Skeletal muscle satellite cell (primary cell): ENCODE measurements at regions not wholly inside any gene's neighbourhood (a gene's known extent, or its start where the extent isn't known, plus 50 kb on each side); places are given as distances from the start of the nearest gene placed in this dataset.

Source experiments
- H3K27me3 ChIP-seq: 2 replicates; pipeline ENCODE4 v1.7.0; 2013; ENCODE audit warnings: low read length; ENCODE audit not compliant: control insufficient read depth, insufficient read depth
- H3K36me3 ChIP-seq: 2 replicates; pipeline ENCODE4 v1.7.0; 2013; ENCODE audit warnings: mild to moderate bottlenecking, control low read depth, low read length; ENCODE audit not compliant: insufficient read depth
- H3K4me1 ChIP-seq: 2 replicates; pipeline ENCODE4 v1.7.0; 2013; ENCODE audit warnings: low read length; ENCODE audit not compliant: control insufficient read depth, insufficient read depth
- H3K4me2 ChIP-seq: 2 replicates; pipeline ENCODE4 v1.7.0; 2013; ENCODE audit warnings: mild to moderate bottlenecking, low read length
- H3K4me3 ChIP-seq: 2 replicates; pipeline ENCODE4 v1.7.0; 2013; ENCODE audit warnings: low read length
- H3K9ac ChIP-seq: 2 replicates; pipeline ENCODE4 v1.7.0; 2013; ENCODE audit warnings: mild to moderate bottlenecking, low read depth, low read length, moderate library complexity
- H3K9me3 ChIP-seq: replicated peaks from 2 replicates; pipeline ENCODE4 v1.7.0; 2013; ENCODE audit warnings: mild to moderate bottlenecking, control low read depth, low read length

GRCh38 chr7:88095-88926 is 104.1 kb upstream of the FAM20C start:
- H3K9me3 ChIP-seq: no peaks in the 10 kb centered on the region
- peak overlapping the region; percentile 58 for H3K4me2 ChIP-seq
- no peak overlapping the region for H3K9ac ChIP-seq
- peaks cover 50% of the 10 kb centered on the region for H3K4me1 ChIP-seq
- peaks cover 41% of the 10 kb centered on the region for H3K27me3 ChIP-seq
- no peaks in the 10 kb centered on the region for H3K36me3 ChIP-seq
- peak overlapping the region; percentile 4 for H3K4me3 ChIP-seq

- H3K4me1 ChIP-seq: peaks cover 45% of the 10 kb centered on the region
- no peaks in the 10 kb centered on the region for H3K36me3 ChIP-seq
- no peak overlapping the region for H3K9ac ChIP-seq
- peaks cover 40% of the 10 kb centered on the region for H3K27me3 ChIP-seq
- H3K9me3 ChIP-seq: no peaks in the 10 kb centered on the region
- H3K4me2 ChIP-seq: peak overlapping the region; percentile 58
- H3K4me3 ChIP-seq: peak overlapping the region; percentile 4
Observed at GRCh38 chr7:88927-89231, 103.5 kb upstream of the FAM20C start.

- H3K27me3 ChIP-seq: peaks cover 38% of the 10 kb centered on the region
- H3K4me1 ChIP-seq: peaks cover 45% of the 10 kb centered on the region
- no peaks in the 10 kb centered on the region for H3K36me3 ChIP-seq
- no peaks in the 10 kb centered on the region for H3K9me3 ChIP-seq
- H3K9ac ChIP-seq: peak overlapping the region; percentile 51
- peak overlapping the region; percentile 4 for H3K4me3 ChIP-seq
- H3K4me2 ChIP-seq: peak overlapping the region; percentile 58
Observed at GRCh38 chr7:89232-90019, 102.9 kb upstream of the FAM20C start.

- H3K27me3 ChIP-seq: peaks cover 32% of the 10 kb centered on the region
- peaks cover 53% of the 10 kb centered on the region for H3K4me1 ChIP-seq
- peak overlapping the region; percentile 51 for H3K9ac ChIP-seq
- H3K9me3 ChIP-seq: no peaks in the 10 kb centered on the region
- H3K4me2 ChIP-seq: peak overlapping the region; percentile 58
- no peak overlapping the region for H3K4me3 ChIP-seq
- H3K36me3 ChIP-seq: no peaks in the 10 kb centered on the region
Observed at GRCh38 chr7:90111-91063, 102.0 kb upstream of the FAM20C start.

- peaks cover 58% of the 10 kb centered on the region for H3K4me1 ChIP-seq
- H3K27me3 ChIP-seq: peaks cover 29% of the 10 kb centered on the region
- H3K36me3 ChIP-seq: no peaks in the 10 kb centered on the region
- no peaks in the 10 kb centered on the region for H3K9me3 ChIP-seq
- H3K4me2 ChIP-seq: no peak overlapping the region
- H3K9ac ChIP-seq: no peak overlapping the region
- no peak overlapping the region for H3K4me3 ChIP-seq
Observed at GRCh38 chr7:91396-92175, 100.8 kb upstream of the FAM20C start.

GRCh38 chr7:92231-92674 is 100.1 kb upstream of the FAM20C start:
- Histone ChIP-seq H3K9me3 (no peaks in the 10 kb centered on the region), H3K4me3 (no peak overlapping the region), H3K36me3 (no peaks in the 10 kb centered on the region), H3K9ac (no peak overlapping the region), H3K4me2 (no peak overlapping the region), H3K27me3 (peaks cover 32% of the 10 kb centered on the region), H3K4me1 (peaks cover 51% of the 10 kb centered on the region)

- H3K27me3 ChIP-seq: peaks cover 32% of the 10 kb centered on the region
- H3K4me1 ChIP-seq: peaks cover 50% of the 10 kb centered on the region
- H3K9me3 ChIP-seq: no peaks in the 10 kb centered on the region
- H3K36me3 ChIP-seq: no peaks in the 10 kb centered on the region
- no peak overlapping the region for H3K9ac ChIP-seq
- no peak overlapping the region for H3K4me3 ChIP-seq
- H3K4me2 ChIP-seq: no peak overlapping the region
Observed at GRCh38 chr7:92888-93672, 99.3 kb upstream of the FAM20C start.

GRCh38 chr7:94251-94801 is 98.0 kb upstream of the FAM20C start:
- no peaks in the 10 kb centered on the region for H3K9me3 ChIP-seq
- H3K4me1 ChIP-seq: peaks cover 37% of the 10 kb centered on the region
- no peak overlapping the region for H3K4me2 ChIP-seq
- peaks cover 32% of the 10 kb centered on the region for H3K27me3 ChIP-seq
- no peak overlapping the region for H3K9ac ChIP-seq
- no peaks in the 10 kb centered on the region for H3K36me3 ChIP-seq
- no peak overlapping the region for H3K4me3 ChIP-seq

GRCh38 chr7:95180-95862 is 97.0 kb upstream of the FAM20C start:
- Histone ChIP-seq H3K36me3 (no peaks in the 10 kb centered on the region), H3K9ac (no peak overlapping the region), H3K4me3 (no peak overlapping the region), H3K4me1 (peaks cover 27% of the 10 kb centered on the region), H3K9me3 (no peaks in the 10 kb centered on the region), H3K4me2 (no peak overlapping the region), H3K27me3 (peaks cover 32% of the 10 kb centered on the region)
